Gastroesophageal sphincter (tissue), 4 donors: ENCODE measurements at regions not wholly inside any gene's neighbourhood (a gene's known extent, or its start where the extent isn't known, plus 50 kb on each side); places are given as distances from the start of the nearest gene placed in this dataset.

ENCODE experiments used
- ATAC-seq: fragments of 150-250 bp; one replicate; pipeline ENCODE4 v1.9.1; 2016; ENCODE audit warnings: mild to moderate bottlenecking, moderate library complexity
- H3K27ac ChIP-seq, 4 donors: fragments of 200-600 bp; sonication (generic) in 3 of 4; 1 replicate in 3 of 4; 2 replicates in 1 of 4; pipeline ENCODE4 v1.5.1; 2016 to 2019
- H3K27me3 ChIP-seq: fragments of 200-600 bp; sonication (generic); one replicate; pipeline ENCODE4 v1.5.1; 2019
- H3K36me3 ChIP-seq, 2 donors: fragments of 200-600 bp; sonication (generic); one replicate each; pipeline ENCODE4 v1.5.1; 2019; ENCODE audit warnings: control low read depth in 1 of 2
- H3K4me1 ChIP-seq, 3 donors: fragments of 200-600 bp; sonication (generic); 1 replicate in 2 of 3; 2 replicates in 1 of 3; pipeline ENCODE4 v1.5.1; 2016 to 2019; ENCODE audit warnings: control low read depth in 2 of 3
- H3K4me3 ChIP-seq, 2 donors: fragments of 200-600 bp; sonication (generic); one replicate each; pipeline ENCODE4 v1.5.1; 2019; ENCODE audit warnings: mild to moderate bottlenecking in 1 of 2, moderate library complexity in 1 of 2
- H3K9me3 ChIP-seq, 3 donors: fragments of 200-600 bp; sonication (generic); one replicate each; pipeline ENCODE4 v1.5.1; 2017 to 2019; ENCODE audit warnings: control low read depth in 2 of 3
- EP300 ChIP-seq: sonication (generic); formaldehyde crosslinking; IDR thresholded peaks from one replicate; pipeline ENCODE4 v1.6.1; 2017; ENCODE audit warnings: antibody characterized with exemption, mild to moderate bottlenecking
- POLR2A ChIP-seq, 2 donors: fragments of 450-650 bp; IDR thresholded peaks; one replicate each; pipeline ENCODE4 v1.6.1; 2017; ENCODE audit warnings: antibody characterized with exemption in 2 of 2, mild to moderate bottlenecking in 2 of 2, moderate library complexity in 1 of 2
- POLR2AphosphoS5 ChIP-seq: sonication (generic); formaldehyde crosslinking; IDR thresholded peaks from one replicate; pipeline ENCODE4 v1.6.1; 2017; ENCODE audit warnings: antibody characterized with exemption
- WGBS, 2 donors: methylation state at CpG; one replicate each; pipeline ENCODE4 v1.1.5; 2018; ENCODE audit warnings: low coverage in 1 of 2; 5-methylcytosine and 5-hydroxymethylcytosine counted together
- TF ChIP-seq, protein P1 (sequence below), 4 experiments: fragments of 200-600 bp in 2 of 4; fragments of 450-650 bp in 2 of 4; sonication (generic) in 1 of 4; IDR thresholded peaks; one replicate each; pipeline ENCODE4 v1.5.1; 2017 to 2019; ENCODE audit warnings: antibody characterized with exemption in 4 of 4, mild to moderate bottlenecking in 2 of 4, moderate library complexity in 2 of 4

GRCh38 chr14:65281991-65282895 lies 130.3 kb upstream of the FUT8 start:
- Histone ChIP-seq H3K4me3 (peak overlapping the region in 1 of 2 donors; percentile 18), H3K9me3 (no peaks in the 10 kb centered on the region), H3K4me1 (peaks cover 0 to 16% (median 0%) of the 10 kb centered on the region in 3 donors), H3K27ac (peak overlapping the region in 1 of 4 donors; percentile 42), H3K27me3 (no peaks in the 10 kb centered on the region), H3K36me3 (no peaks in the 10 kb centered on the region)
- TF ChIP-seq, protein P1, sequence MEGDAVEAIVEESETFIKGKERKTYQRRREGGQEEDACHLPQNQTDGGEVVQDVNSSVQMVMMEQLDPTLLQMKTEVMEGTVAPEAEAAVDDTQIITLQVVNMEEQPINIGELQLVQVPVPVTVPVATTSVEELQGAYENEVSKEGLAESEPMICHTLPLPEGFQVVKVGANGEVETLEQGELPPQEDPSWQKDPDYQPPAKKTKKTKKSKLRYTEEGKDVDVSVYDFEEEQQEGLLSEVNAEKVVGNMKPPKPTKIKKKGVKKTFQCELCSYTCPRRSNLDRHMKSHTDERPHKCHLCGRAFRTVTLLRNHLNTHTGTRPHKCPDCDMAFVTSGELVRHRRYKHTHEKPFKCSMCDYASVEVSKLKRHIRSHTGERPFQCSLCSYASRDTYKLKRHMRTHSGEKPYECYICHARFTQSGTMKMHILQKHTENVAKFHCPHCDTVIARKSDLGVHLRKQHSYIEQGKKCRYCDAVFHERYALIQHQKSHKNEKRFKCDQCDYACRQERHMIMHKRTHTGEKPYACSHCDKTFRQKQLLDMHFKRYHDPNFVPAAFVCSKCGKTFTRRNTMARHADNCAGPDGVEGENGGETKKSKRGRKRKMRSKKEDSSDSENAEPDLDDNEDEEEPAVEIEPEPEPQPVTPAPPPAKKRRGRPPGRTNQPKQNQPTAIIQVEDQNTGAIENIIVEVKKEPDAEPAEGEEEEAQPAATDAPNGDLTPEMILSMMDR (IDR thresholded peaks at IDR 0.05) = no peak
- TF ChIP-seq POLR2A (IDR thresholded peaks at IDR 0.05) = no peak
- TF ChIP-seq POLR2AphosphoS5 = no peak
- no peak for TF ChIP-seq EP300
- no peak for ATAC-seq
- WGBS, 2 donors = 48 to 58% methylated on average over 5 to 6 of the region's 12 CpGs

DNA sequence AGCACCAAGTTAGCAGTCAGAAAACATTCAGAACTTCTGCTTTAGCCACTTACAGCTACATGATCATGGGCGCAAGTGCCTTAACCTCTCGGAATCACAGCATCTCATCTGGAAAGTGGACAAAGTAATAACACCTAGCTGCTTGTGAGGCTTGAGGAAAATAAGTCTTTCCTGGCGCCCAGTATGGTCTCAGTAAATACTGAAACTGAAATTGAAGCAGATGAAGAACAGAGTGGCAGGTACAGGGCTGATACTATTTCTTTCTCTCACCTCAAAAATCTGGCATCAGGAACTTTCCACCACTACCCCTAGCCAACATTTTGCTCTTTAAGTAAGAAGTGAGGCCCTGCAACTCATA lies 129.7 kb upstream of the FUT8 start:
- no peaks in the 10 kb centered on the region for H3K9me3 ChIP-seq
- no peaks in the 10 kb centered on the region for H3K27me3 ChIP-seq
- no peak for ATAC-seq
- H3K27ac ChIP-seq = no peak overlapping the region
- H3K4me3 ChIP-seq = peak overlapping the region in 1 of 2 donors; percentile 18
- TF ChIP-seq POLR2A (IDR thresholded peaks at IDR 0.05) (no peak), POLR2AphosphoS5 (no peak)
- TF ChIP-seq, protein P1 (IDR thresholded peaks at IDR 0.05) = no peak
- peaks cover 0 to 16% (median 0%) of the 10 kb centered on the region in 3 donors for H3K4me1 ChIP-seq
- 64% methylated on average over 3 of the region's 3 CpGs; no CpG with 5 or more reads in 1 of the 2 donors for WGBS, 2 donors
- H3K36me3 ChIP-seq = no peaks in the 10 kb centered on the region

GRCh38 chr14:65286443-65286842 lies 126.1 kb upstream of the FUT8 start:
- 83 to 93% methylated on average over 4 to 8 of the region's 8 CpGs for WGBS, 2 donors
- H3K9me3 ChIP-seq = no peaks in the 10 kb centered on the region
- no peaks in the 10 kb centered on the region for H3K36me3 ChIP-seq
- no peak overlapping the region for H3K4me3 ChIP-seq
- no peak overlapping the region for H3K27ac ChIP-seq
- TF ChIP-seq POLR2A (IDR thresholded peaks at IDR 0.05) (no peak), EP300 (no peak), POLR2AphosphoS5 (no peak)
- TF ChIP-seq, protein P1 (IDR thresholded peaks at IDR 0.05) = no peak
- peaks cover 0 to 16% (median 0%) of the 10 kb centered on the region in 3 donors for H3K4me1 ChIP-seq
- no peak for ATAC-seq
- H3K27me3 ChIP-seq = no peaks in the 10 kb centered on the region

- Histone ChIP-seq H3K27me3 (no peaks in the 10 kb centered on the region), H3K9me3 (no peaks in the 10 kb centered on the region), H3K4me3 (no peak overlapping the region), H3K4me1 (peaks cover 0 to 9% (median 0%) of the 10 kb centered on the region in 3 donors), H3K27ac (no peak overlapping the region), H3K36me3 (no peaks in the 10 kb centered on the region)
- 68 to 78% methylated on average over 6 to 12 of the region's 29 CpGs for WGBS, 2 donors
- TF ChIP-seq EP300 (no peak), POLR2A (IDR thresholded peaks at IDR 0.05) (no peak), POLR2AphosphoS5 (no peak)
- TF ChIP-seq, protein P1 (IDR thresholded peaks at IDR 0.05) = no peak
- ATAC-seq = no peak
These were observed 125.0 kb upstream of the FUT8 start for GRCh38 chr14:65287264-65288131.
